Neural progenitor cell (in vitro differentiated cells): ENCODE measurements at regions not wholly inside any gene's neighbourhood (a gene's known extent, or its start where the extent isn't known, plus 50 kb on each side); places are given as distances from the start of the nearest gene placed in this dataset.
"Not testable (repeated sequence)": the region's sequence is repeated elsewhere in the genome, so short reads cannot be mapped to it uniquely, and the experiment has no call there.

ENCODE experiments used
- DNase-seq: peaks from one replicate; pipeline ENCODE4 v3.0.0-alpha.2; 2016; ENCODE audit warnings: low spot score
- H2AFZ ChIP-seq: fragments of 200-600 bp; sonication (generic); replicated peaks from 2 replicates; pipeline ENCODE4 v1.6.1; 2016; ENCODE audit warnings: antibody characterized with exemption
- H3F3A ChIP-seq: fragments of 200-600 bp; sonication (generic); 2 replicates; pipeline ENCODE4 v1.6.1; 2016; ENCODE audit warnings: antibody characterized with exemption, low read depth
- H3K27ac ChIP-seq: fragments of 200-600 bp; sonication (generic); 2 replicates; pipeline ENCODE4 v1.5.1; 2016; ENCODE audit warnings: mild to moderate bottlenecking
- H3K27me3 ChIP-seq: fragments of 200-600 bp; sonication (generic); 2 replicates; pipeline ENCODE4 v1.6.1; 2016; ENCODE audit warnings: mild to moderate bottlenecking, moderate library complexity
- H3K36me3 ChIP-seq: fragments of 200-600 bp; sonication (generic); 2 replicates; pipeline ENCODE4 v1.5.1; 2016
- H3K4me1 ChIP-seq: fragments of 200-600 bp; sonication (generic); 2 replicates; pipeline ENCODE4 v1.6.1; 2016; ENCODE audit warnings: mixed run types
- H3K4me2 ChIP-seq: fragments of 200-600 bp; sonication (generic); 2 replicates; pipeline ENCODE4 v1.6.1; 2016
- H3K4me3 ChIP-seq: fragments of 200-600 bp; sonication (generic); 2 replicates; pipeline ENCODE4 v1.5.1; 2016
- H3K79me2 ChIP-seq: fragments of 200-600 bp; sonication (generic); 2 replicates; pipeline ENCODE4 v1.6.1; 2016; ENCODE audit warnings: low read depth
- H3K9ac ChIP-seq: fragments of 200-600 bp; sonication (generic); 2 replicates; pipeline ENCODE4 v1.6.1; 2016
- H3K9me3 ChIP-seq: fragments of 200-600 bp; sonication (generic); 2 replicates; pipeline ENCODE4 v1.5.1; 2016; ENCODE audit warnings: low read depth
- H4K20me1 ChIP-seq: fragments of 200-600 bp; sonication (generic); 2 replicates; pipeline ENCODE4 v1.6.1; 2016; ENCODE audit warnings: low read depth
- H3K27ac Mint-ChIP-seq: 3 replicates; pipeline ENCODE4 v1.8.0; 2021; ENCODE audit warnings: mixed read lengths
- H3K27me3 Mint-ChIP-seq: 2 replicates; pipeline ENCODE4 v1.8.0; 2022; ENCODE audit warnings: low read depth, mild to moderate bottlenecking, inconsistent platforms, moderate library complexity, mixed read lengths; ENCODE audit not compliant: insufficient read depth
- H3K36me3 Mint-ChIP-seq: 3 replicates; pipeline ENCODE4 v1.8.0; 2021; ENCODE audit warnings: mixed read lengths
- H3K4me1 Mint-ChIP-seq: 3 replicates; pipeline ENCODE4 v1.8.0; 2021; ENCODE audit warnings: mixed read lengths
- H3K4me3 Mint-ChIP-seq: 3 replicates; pipeline ENCODE4 v1.8.0; 2021; ENCODE audit warnings: mild to moderate bottlenecking, moderate library complexity, mixed read lengths
- H3K9me3 Mint-ChIP-seq: 3 replicates; pipeline ENCODE4 v1.8.0; 2020; ENCODE audit warnings: mixed read lengths
- EZH2 ChIP-seq: fragments of 200-600 bp; sonication (generic); IDR thresholded peaks from 2 replicates; pipeline ENCODE4 v1.6.1; 2017; ENCODE audit warnings: antibody characterized with exemption, mild to moderate bottlenecking, moderate library complexity
- EZH2phosphoT487 ChIP-seq: fragments of 200-600 bp; sonication (generic); IDR thresholded peaks from 2 replicates; pipeline ENCODE4 v1.6.1; 2017; ENCODE audit warnings: antibody characterized with exemption
- TF ChIP-seq, protein P1 (sequence below): fragments of 200-600 bp; sonication (generic); IDR thresholded peaks from 2 replicates; pipeline ENCODE4 v1.5.1; 2017; ENCODE audit warnings: antibody characterized with exemption, mild to moderate bottlenecking

DNA sequence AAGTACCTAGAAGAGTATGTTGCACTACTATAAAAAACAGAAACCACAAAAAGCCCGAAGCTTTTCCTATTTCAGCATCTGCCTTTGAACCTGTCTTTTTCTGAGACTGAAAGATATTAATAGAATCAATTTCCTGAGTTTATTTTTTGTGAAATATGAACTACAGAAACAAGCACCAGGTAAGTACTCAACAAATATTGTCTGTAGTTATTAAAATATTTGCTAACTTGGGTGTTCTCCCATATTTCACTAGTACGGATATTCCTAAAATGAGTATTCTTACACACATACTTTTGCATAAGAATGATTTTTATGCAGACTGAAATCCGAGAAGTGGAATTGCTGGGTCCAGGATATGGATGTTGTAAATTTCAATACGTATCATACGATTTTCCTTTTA lies 188.0 kb downstream of the OR4C45 start:
- no peaks in the 10 kb centered on the region for H3K4me1 ChIP-seq
- peaks cover 30% of the 10 kb centered on the region for H3K9me3 ChIP-seq
- H3K27me3 ChIP-seq = no peaks in the 10 kb centered on the region
- H3K27me3 Mint-ChIP-seq = no peaks in the 10 kb centered on the region
- H3F3A ChIP-seq = no peaks in the 10 kb centered on the region
- peaks cover 26% of the 10 kb centered on the region for H3K9me3 Mint-ChIP-seq
- TF ChIP-seq, protein P1, sequence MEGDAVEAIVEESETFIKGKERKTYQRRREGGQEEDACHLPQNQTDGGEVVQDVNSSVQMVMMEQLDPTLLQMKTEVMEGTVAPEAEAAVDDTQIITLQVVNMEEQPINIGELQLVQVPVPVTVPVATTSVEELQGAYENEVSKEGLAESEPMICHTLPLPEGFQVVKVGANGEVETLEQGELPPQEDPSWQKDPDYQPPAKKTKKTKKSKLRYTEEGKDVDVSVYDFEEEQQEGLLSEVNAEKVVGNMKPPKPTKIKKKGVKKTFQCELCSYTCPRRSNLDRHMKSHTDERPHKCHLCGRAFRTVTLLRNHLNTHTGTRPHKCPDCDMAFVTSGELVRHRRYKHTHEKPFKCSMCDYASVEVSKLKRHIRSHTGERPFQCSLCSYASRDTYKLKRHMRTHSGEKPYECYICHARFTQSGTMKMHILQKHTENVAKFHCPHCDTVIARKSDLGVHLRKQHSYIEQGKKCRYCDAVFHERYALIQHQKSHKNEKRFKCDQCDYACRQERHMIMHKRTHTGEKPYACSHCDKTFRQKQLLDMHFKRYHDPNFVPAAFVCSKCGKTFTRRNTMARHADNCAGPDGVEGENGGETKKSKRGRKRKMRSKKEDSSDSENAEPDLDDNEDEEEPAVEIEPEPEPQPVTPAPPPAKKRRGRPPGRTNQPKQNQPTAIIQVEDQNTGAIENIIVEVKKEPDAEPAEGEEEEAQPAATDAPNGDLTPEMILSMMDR = no peak
- TF ChIP-seq EZH2phosphoT487 (no peak), EZH2 (no peak)
- no peaks in the 10 kb centered on the region for H4K20me1 ChIP-seq
- H3K4me1 Mint-ChIP-seq = no peaks in the 10 kb centered on the region
- no peak overlapping the region for H3K27ac Mint-ChIP-seq
- no peaks in the 10 kb centered on the region for H3K79me2 ChIP-seq
- no peak overlapping the region for H3K27ac ChIP-seq
- no peaks in the 10 kb centered on the region for H3K36me3 Mint-ChIP-seq
- no peak overlapping the region for H2AFZ ChIP-seq
- no peak overlapping the region for H3K9ac ChIP-seq
- H3K36me3 ChIP-seq = no peaks in the 10 kb centered on the region
- no peak overlapping the region for H3K4me3 ChIP-seq
- no peak overlapping the region for H3K4me3 Mint-ChIP-seq
- DNase-seq = no peak
- no peak overlapping the region for H3K4me2 ChIP-seq

- H3K27ac Mint-ChIP-seq, H2AFZ ChIP-seq, H3F3A ChIP-seq, H3K4me3 ChIP-seq, H4K20me1 ChIP-seq, H3K27me3 ChIP-seq, H3K4me2 ChIP-seq, H3K4me1 ChIP-seq, H3K36me3 Mint-ChIP-seq, H3K4me1 Mint-ChIP-seq, H3K4me3 Mint-ChIP-seq, H3K27me3 Mint-ChIP-seq, DNase-seq, H3K79me2 ChIP-seq, H3K9ac ChIP-seq, H3K36me3 ChIP-seq, H3K27ac ChIP-seq: not testable (repeated sequence)
- H3K9me3 Mint-ChIP-seq = peaks cover 29% of the 10 kb centered on the region
- H3K9me3 ChIP-seq = peaks cover 21% of the 10 kb centered on the region
Observed at GRCh38 chr11:50238368-50238767, 205.7 kb downstream of the OR4C45 start.

- peaks cover 21% of the 10 kb centered on the region for H3K9me3 Mint-ChIP-seq
Observed at GRCh38 chr11:50246183-50246582, 213.5 kb downstream of the OR4C45 start.

DNA sequence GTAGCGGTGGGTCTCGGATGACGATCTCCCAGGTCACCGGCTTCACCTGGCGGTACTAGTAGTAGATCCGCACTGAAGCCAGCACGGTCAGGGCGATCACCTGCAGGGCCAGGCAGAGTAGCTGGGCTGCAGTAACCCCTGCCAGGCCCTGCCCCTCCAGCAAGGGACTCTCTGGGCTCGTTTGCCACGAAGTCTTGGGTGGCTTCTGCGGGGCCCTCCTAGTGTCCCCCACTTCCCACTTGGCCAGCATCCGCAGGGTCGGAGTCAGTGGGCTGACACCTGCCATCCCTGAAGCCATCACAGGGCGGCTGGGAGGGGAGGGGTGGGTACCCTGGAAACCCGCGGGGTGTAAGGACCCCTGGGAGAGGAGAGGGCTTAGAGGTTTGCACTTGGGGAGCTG lies 214.0 kb downstream of the OR4C45 start:
- DNase-seq = no peak
- TF ChIP-seq EZH2phosphoT487 (no peak), EZH2 (no peak)
- TF ChIP-seq, protein P1 = no peak
- Histone ChIP-seq H3K36me3 (no peaks in the 10 kb centered on the region), H3K79me2 (no peaks in the 10 kb centered on the region), H3K9me3 (peaks cover 36% of the 10 kb centered on the region), H3K27me3 (no peaks in the 10 kb centered on the region), H3K4me3 (no peak overlapping the region), H3K4me1 (no peaks in the 10 kb centered on the region), H3K9ac (no peak overlapping the region), H3K4me2 (no peak overlapping the region), H4K20me1 (no peaks in the 10 kb centered on the region), H3K27ac (no peak overlapping the region), H2AFZ (no peak overlapping the region), H3F3A (no peaks in the 10 kb centered on the region)
- Mint-ChIP-seq H3K36me3 (no peaks in the 10 kb centered on the region), H3K9me3 (peaks cover 20% of the 10 kb centered on the region), H3K4me3 (no peak overlapping the region), H3K4me1 (no peaks in the 10 kb centered on the region), H3K27me3 (peaks cover 2% of the 10 kb centered on the region), H3K27ac (no peak overlapping the region)

More at GRCh38 chr11:50246183-50246582, 213.5 kb downstream of the OR4C45 start:
- Histone ChIP-seq H3F3A (no peaks in the 10 kb centered on the region), H3K9ac (no peak overlapping the region), H2AFZ (no peak overlapping the region), H3K9me3 (peaks cover 33% of the 10 kb centered on the region), H3K36me3 (no peaks in the 10 kb centered on the region), H3K4me2 (no peak overlapping the region), H3K79me2 (no peaks in the 10 kb centered on the region), H3K4me1 (no peaks in the 10 kb centered on the region), H3K27ac (no peak overlapping the region), H4K20me1 (no peaks in the 10 kb centered on the region), H3K4me3 (no peak overlapping the region), H3K27me3 (no peaks in the 10 kb centered on the region)
- Mint-ChIP-seq H3K4me3 (no peak overlapping the region), H3K27ac (no peak overlapping the region), H3K4me1 (no peaks in the 10 kb centered on the region), H3K27me3 (peaks cover 2% of the 10 kb centered on the region), H3K36me3 (no peaks in the 10 kb centered on the region)
- TF ChIP-seq EZH2 (no peak), EZH2phosphoT487 (no peak)
- TF ChIP-seq, protein P1 = no peak
- DNase-seq = no peak
